Breast epithelium (tissue), 4 donors: ENCODE measurements at regions not wholly inside any gene's neighbourhood (a gene's known extent, or its start where the extent isn't known, plus 50 kb on each side); places are given as distances from the start of the nearest gene placed in this dataset.

Experiments used
- DNase-seq, 2 donors: peaks; one replicate each; pipeline ENCODE4 v3.0.0-alpha.2; 2019; ENCODE audit warnings: low spot score in 2 of 2
- H3K27ac ChIP-seq, 2 donors: fragments of 200-600 bp; sonication (generic) in 1 of 2; one replicate each; pipeline ENCODE4 v1.5.1; 2016 to 2019; ENCODE audit warnings: mild to moderate bottlenecking in 1 of 2
- H3K27me3 ChIP-seq, 2 donors: fragments of 200-600 bp; sonication (generic) in 1 of 2; one replicate each; pipeline versions ENCODE4 v1.5.1 to v1.6.0; 2017 to 2019; ENCODE audit warnings: control low read depth in 1 of 2, mild to moderate bottlenecking in 1 of 2
- H3K36me3 ChIP-seq: fragments of 200-600 bp; one replicate; pipeline ENCODE4 v1.5.1; 2019
- H3K4me1 ChIP-seq, 2 donors: fragments of 200-600 bp; sonication (generic); one replicate each; pipeline ENCODE4 v1.5.1; 2016 to 2019; ENCODE audit warnings: control low read depth in 1 of 2
- H3K4me3 ChIP-seq, 3 donors: fragments of 200-600 bp; sonication (generic); 1 replicate in 2 of 3; 2 replicates in 1 of 3; pipeline ENCODE4 v1.5.1; 2016 to 2019; ENCODE audit warnings: mild to moderate bottlenecking in 3 of 3, moderate library complexity in 2 of 3
- H3K9me3 ChIP-seq, 2 donors: fragments of 200-600 bp; sonication (generic) in 1 of 2; one replicate each; pipeline ENCODE4 v1.5.1; 2016 to 2019; ENCODE audit warnings: control low read depth in 1 of 2
- POLR2A ChIP-seq: fragments of 450-650 bp; IDR thresholded peaks from one replicate; pipeline ENCODE4 v1.6.1; 2016; ENCODE audit warnings: antibody characterized with exemption, mild to moderate bottlenecking, moderate library complexity
- POLR2AphosphoS5 ChIP-seq, 3 donors: sonication (generic); formaldehyde crosslinking; IDR thresholded peaks; one replicate each; pipeline ENCODE4 v1.6.1; 2017; ENCODE audit warnings: antibody characterized with exemption in 3 of 3
- intact Hi-C: fragments of 100-400 bp; cut with DNase I; formaldehyde crosslinking; loops from one replicate; pipeline ENCODE4 v1.15.1; 2023; ENCODE audit warnings: low total_unique reads
- TF ChIP-seq, protein P1 (sequence below), 3 donors: fragments of 450-650 bp; IDR thresholded peaks; one replicate each; pipeline ENCODE4 v1.5.1; 2016 to 2017; ENCODE audit warnings: antibody characterized with exemption in 3 of 3, mild to moderate bottlenecking in 3 of 3, moderate library complexity in 3 of 3

GRCh38 chr10:128588402-128588801 is 462.2 kb upstream of the MKI67 start:
- intact Hi-C loops = no loop called here
- Histone ChIP-seq H3K36me3 (no peaks in the 10 kb centered on the region), H3K27ac (no peak overlapping the region), H3K27me3 (no peaks in the 10 kb centered on the region), H3K4me1 (no peaks in the 10 kb centered on the region), H3K9me3 (peaks cover 0 to 10% of the 10 kb centered on the region in 2 donors), H3K4me3 (no peak overlapping the region)
- TF ChIP-seq, protein P1, sequence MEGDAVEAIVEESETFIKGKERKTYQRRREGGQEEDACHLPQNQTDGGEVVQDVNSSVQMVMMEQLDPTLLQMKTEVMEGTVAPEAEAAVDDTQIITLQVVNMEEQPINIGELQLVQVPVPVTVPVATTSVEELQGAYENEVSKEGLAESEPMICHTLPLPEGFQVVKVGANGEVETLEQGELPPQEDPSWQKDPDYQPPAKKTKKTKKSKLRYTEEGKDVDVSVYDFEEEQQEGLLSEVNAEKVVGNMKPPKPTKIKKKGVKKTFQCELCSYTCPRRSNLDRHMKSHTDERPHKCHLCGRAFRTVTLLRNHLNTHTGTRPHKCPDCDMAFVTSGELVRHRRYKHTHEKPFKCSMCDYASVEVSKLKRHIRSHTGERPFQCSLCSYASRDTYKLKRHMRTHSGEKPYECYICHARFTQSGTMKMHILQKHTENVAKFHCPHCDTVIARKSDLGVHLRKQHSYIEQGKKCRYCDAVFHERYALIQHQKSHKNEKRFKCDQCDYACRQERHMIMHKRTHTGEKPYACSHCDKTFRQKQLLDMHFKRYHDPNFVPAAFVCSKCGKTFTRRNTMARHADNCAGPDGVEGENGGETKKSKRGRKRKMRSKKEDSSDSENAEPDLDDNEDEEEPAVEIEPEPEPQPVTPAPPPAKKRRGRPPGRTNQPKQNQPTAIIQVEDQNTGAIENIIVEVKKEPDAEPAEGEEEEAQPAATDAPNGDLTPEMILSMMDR (IDR thresholded peaks at IDR 0.05) = no peak
- no peak for TF ChIP-seq POLR2A
- DNase-seq = no peak

GRCh38 chr10:128594688-128595087 is 468.5 kb upstream of the MKI67 start:
- Histone ChIP-seq H3K4me1 (no peaks in the 10 kb centered on the region), H3K4me3 (no peak overlapping the region), H3K9me3 (peaks cover 0 to 14% of the 10 kb centered on the region in 2 donors), H3K27ac (no peak overlapping the region), H3K36me3 (no peaks in the 10 kb centered on the region), H3K27me3 (no peaks in the 10 kb centered on the region)
- intact Hi-C loops = no loop called here
- TF ChIP-seq POLR2AphosphoS5 (IDR thresholded peaks at IDR 0.05) (no peak), POLR2A (no peak)
- TF ChIP-seq, protein P1 (IDR thresholded peaks at IDR 0.05) = no peak
- no peak for DNase-seq

DNA sequence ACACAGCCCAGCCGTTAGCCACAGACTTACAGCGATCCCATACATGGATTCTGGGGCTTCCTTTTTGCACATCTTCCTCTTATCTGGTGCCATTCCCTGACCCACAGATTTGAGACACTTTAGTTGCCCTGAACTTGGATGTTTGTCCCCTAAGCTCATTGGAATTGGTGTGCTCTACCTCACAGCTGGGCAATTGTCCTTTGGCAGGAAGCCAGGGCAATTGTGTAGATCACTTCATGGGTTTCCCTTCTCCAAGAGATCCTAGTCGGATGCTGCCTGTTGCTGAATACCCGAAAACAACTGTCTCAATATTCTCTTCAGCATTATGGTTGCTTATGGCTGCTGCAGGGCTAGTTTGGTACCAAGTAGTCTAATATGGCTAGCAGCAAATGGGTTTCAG is 470.7 kb upstream of the MKI67 start:
- Histone ChIP-seq H3K4me1 (no peaks in the 10 kb centered on the region), H3K36me3 (no peaks in the 10 kb centered on the region), H3K27me3 (no peaks in the 10 kb centered on the region), H3K9me3 (peaks cover 0 to 14% of the 10 kb centered on the region in 2 donors), H3K4me3 (no peak overlapping the region), H3K27ac (no peak overlapping the region)
- intact Hi-C loops = no loop called here
- no peak for DNase-seq
- no peak for TF ChIP-seq POLR2AphosphoS5 (IDR thresholded peaks at IDR 0.05)
- TF ChIP-seq, protein P1 (IDR thresholded peaks at IDR 0.05) = no peak
- no peak for TF ChIP-seq POLR2A

DNA sequence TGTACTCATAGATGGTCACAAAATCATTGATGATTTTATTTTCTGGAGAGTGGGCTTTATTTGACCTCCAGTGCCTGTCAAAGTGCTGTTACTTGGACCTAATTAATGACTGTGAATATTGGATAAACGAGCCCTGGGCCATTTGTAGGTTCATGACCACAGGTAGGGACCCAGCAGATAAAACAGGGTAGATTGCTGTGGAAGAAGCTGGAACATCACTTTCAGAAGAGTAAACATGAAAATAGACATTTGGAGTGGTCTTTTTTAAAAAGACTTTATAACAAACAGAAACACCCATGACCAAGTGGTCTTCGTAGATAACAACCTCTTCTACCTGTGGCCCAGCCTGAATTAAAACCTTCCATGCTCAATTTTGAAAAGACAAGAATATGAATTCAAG is 472.8 kb upstream of the MKI67 start:
- Histone ChIP-seq H3K4me3 (no peak overlapping the region), H3K36me3 (no peaks in the 10 kb centered on the region), H3K27ac (no peak overlapping the region), H3K27me3 (no peaks in the 10 kb centered on the region), H3K9me3 (peaks cover 0 to 13% of the 10 kb centered on the region in 2 donors), H3K4me1 (no peaks in the 10 kb centered on the region)
- TF ChIP-seq POLR2AphosphoS5 (IDR thresholded peaks at IDR 0.05) = no peak
- TF ChIP-seq POLR2A = no peak
- TF ChIP-seq, protein P1 (IDR thresholded peaks at IDR 0.05) = no peak
- no peak for DNase-seq
- intact Hi-C loops = no loop called here

DNA sequence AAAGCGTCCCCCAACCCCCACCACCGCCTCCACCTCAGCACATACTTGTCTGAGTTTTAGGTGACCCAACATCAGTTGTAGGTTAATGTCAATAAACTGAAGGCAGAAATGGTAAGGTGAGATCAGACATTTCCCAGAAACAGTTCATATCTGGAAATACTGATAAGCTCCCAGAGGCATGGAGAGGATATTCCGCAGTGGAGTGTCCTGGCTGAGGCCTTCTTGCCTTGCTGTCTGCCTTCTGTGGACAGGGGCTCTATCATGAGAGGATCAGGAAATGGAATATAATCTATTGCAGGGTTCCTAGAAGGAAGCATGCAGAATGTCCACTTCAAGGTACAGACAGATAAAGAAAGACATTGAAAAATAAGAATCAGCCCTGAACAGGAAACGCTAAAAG is 473.3 kb upstream of the MKI67 start:
- H3K4me1 ChIP-seq = no peaks in the 10 kb centered on the region

More for the DNA sequence above, 473.3 kb upstream of the MKI67 start:
- peaks cover 0 to 8% of the 10 kb centered on the region in 2 donors for H3K9me3 ChIP-seq
- TF ChIP-seq POLR2AphosphoS5 (IDR thresholded peaks at IDR 0.05) (no peak), POLR2A (no peak)
- TF ChIP-seq, protein P1 (IDR thresholded peaks at IDR 0.05) = no peak
- H3K36me3 ChIP-seq = no peaks in the 10 kb centered on the region
- no peak for DNase-seq
- intact Hi-C loops = no loop called here
- H3K27ac ChIP-seq = no peak overlapping the region
- no peak overlapping the region for H3K4me3 ChIP-seq
- H3K27me3 ChIP-seq = no peaks in the 10 kb centered on the region
